Mesendoderm (in vitro differentiated cells): ENCODE measurements at regions not wholly inside any gene's neighbourhood (a gene's known extent, or its start where the extent isn't known, plus 50 kb on each side); places are given as distances from the start of the nearest gene placed in this dataset.

ENCODE experiments used
- DNase-seq: peaks from one replicate; pipeline ENCODE4 v3.0.0; 2013
- H2AK5ac ChIP-seq: 2 replicates; pipeline ENCODE4 v1.6.1; 2013; ENCODE audit warnings: low read length, inconsistent platforms
- H2BK120ac ChIP-seq: 2 replicates; pipeline ENCODE4 v1.6.1; 2013; ENCODE audit warnings: low read depth, mild to moderate bottlenecking, low read length, moderate library complexity, mixed read lengths
- H2BK15ac ChIP-seq: replicated peaks from 2 replicates; pipeline ENCODE4 v1.6.1; 2013; ENCODE audit warnings: low read depth, mild to moderate bottlenecking, moderate library complexity
- H2BK5ac ChIP-seq: 2 replicates; pipeline ENCODE4 v1.6.1; 2013; ENCODE audit warnings: low read length, inconsistent platforms
- H3K18ac ChIP-seq: 2 replicates; pipeline ENCODE4 v1.6.1; 2013; ENCODE audit warnings: mild to moderate bottlenecking, low read length, mixed read lengths
- H3K23ac ChIP-seq: one replicate; pipeline ENCODE4 v1.6.1; 2013; ENCODE audit warnings: low read length
- H3K27ac ChIP-seq: 2 replicates; pipeline ENCODE4 v1.5.1; 2013; ENCODE audit warnings: low read depth, mild to moderate bottlenecking, inconsistent platforms, low read length, moderate library complexity
- H3K27me3 ChIP-seq: 2 replicates; pipeline ENCODE4 v1.6.1; 2013; ENCODE audit warnings: low read length, control low read depth, mild to moderate bottlenecking, inconsistent platforms; ENCODE audit not compliant: insufficient read depth, poor library complexity
- H3K36me3 ChIP-seq: 2 replicates; pipeline ENCODE4 v1.6.1; 2013; ENCODE audit warnings: low read length, inconsistent platforms; ENCODE audit not compliant: control insufficient read depth, insufficient read depth
- H3K4ac ChIP-seq: one replicate; pipeline ENCODE4 v1.6.1; 2013; ENCODE audit warnings: low read depth, mild to moderate bottlenecking, low read length, moderate library complexity
- H3K4me1 ChIP-seq: 2 replicates; pipeline ENCODE4 v1.6.1; 2013; ENCODE audit warnings: low read depth, low read length, inconsistent platforms; ENCODE audit not compliant: control insufficient read depth
- H3K4me2 ChIP-seq: 2 replicates; pipeline ENCODE4 v1.6.1; 2013; ENCODE audit warnings: low read length
- H3K4me3 ChIP-seq: 2 replicates; pipeline ENCODE4 v1.5.1; 2013; ENCODE audit warnings: mild to moderate bottlenecking, low read length
- H3K56ac ChIP-seq: one replicate; pipeline ENCODE4 v1.6.1; 2013; ENCODE audit warnings: low read length
- H3K79me1 ChIP-seq: 2 replicates; pipeline ENCODE4 v1.6.1; 2013; ENCODE audit warnings: low read length, inconsistent platforms
- H3K79me2 ChIP-seq: 2 replicates; pipeline ENCODE4 v1.6.1; 2013; ENCODE audit warnings: mild to moderate bottlenecking, low read length; ENCODE audit not compliant: control insufficient read depth, insufficient read depth
- H3K9ac ChIP-seq: 2 replicates; pipeline ENCODE4 v1.6.1; 2013; ENCODE audit warnings: low read length, inconsistent platforms
- H4K5ac ChIP-seq: one replicate; pipeline ENCODE4 v1.6.1; 2013; ENCODE audit warnings: low read length
- H4K8ac ChIP-seq: one replicate; pipeline ENCODE4 v1.6.1; 2013; ENCODE audit warnings: low read depth, mild to moderate bottlenecking, control low read depth, low read length, moderate library complexity
- WGBS: extraction: QIAGEN DNeasy Blood & Tissue Kit; methylation state at CpG from one replicate; pipeline ENCODE4 v1.1.7; 2013; ENCODE audit warnings: low lambda C conversion rate, missing lambda C conversion rate; ENCODE audit not compliant: insufficient coverage; ENCODE audit errors: extremely low coverage; 5-methylcytosine and 5-hydroxymethylcytosine counted together

- no CpG with 5 or more reads among the region's 18 CpGs for WGBS
- H4K8ac ChIP-seq: no peak overlapping the region
- DNase-seq: no peak
Observed at GRCh38 chr2:128406736-128407554, 88.3 kb upstream of the HS6ST1 start.

GRCh38 chr2:128408349-128409305 lies 90.0 kb upstream of the HS6ST1 start:
- Histone ChIP-seq H3K56ac (peak overlapping the region; percentile 77), H3K4me2 (no peak overlapping the region), H3K36me3 (no peaks in the 10 kb centered on the region), H2BK5ac (peak overlapping the region; percentile 52), H2BK15ac (no peak overlapping the region), H3K79me2 (no peaks in the 10 kb centered on the region), H2BK120ac (no peak overlapping the region), H3K79me1 (no peaks in the 10 kb centered on the region), H4K5ac (no peak overlapping the region), H3K4ac (no peak overlapping the region), H3K9ac (no peak overlapping the region), H3K23ac (no peak overlapping the region), H3K4me1 (peaks cover 20% of the 10 kb centered on the region), H3K18ac (peak overlapping the region; percentile 15), H4K8ac (no peak overlapping the region), H2AK5ac (peak overlapping the region; percentile 17), H3K4me3 (no peak overlapping the region), H3K27ac (no peak overlapping the region), H3K27me3 (no peaks in the 10 kb centered on the region)
- WGBS: no CpG with 5 or more reads among the region's 17 CpGs
- no peak for DNase-seq

More at GRCh38 chr2:128406736-128407554, 88.3 kb upstream of the HS6ST1 start:
- Histone ChIP-seq H2AK5ac (peak overlapping the region; percentile 52), H3K9ac (no peak overlapping the region), H3K4me1 (peaks cover 16% of the 10 kb centered on the region), H3K27ac (no peak overlapping the region), H3K36me3 (no peaks in the 10 kb centered on the region), H3K18ac (no peak overlapping the region), H3K27me3 (no peaks in the 10 kb centered on the region), H4K5ac (no peak overlapping the region), H2BK15ac (no peak overlapping the region), H3K56ac (peak overlapping the region; percentile 35), H3K79me2 (no peaks in the 10 kb centered on the region), H3K4me2 (no peak overlapping the region), H3K79me1 (no peaks in the 10 kb centered on the region), H2BK120ac (no peak overlapping the region), H3K23ac (no peak overlapping the region), H2BK5ac (no peak overlapping the region), H3K4ac (no peak overlapping the region), H3K4me3 (no peak overlapping the region)

GRCh38 chr2:128409326-128410034 lies 90.8 kb upstream of the HS6ST1 start:
- H2BK120ac ChIP-seq: no peak overlapping the region
- H3K79me2 ChIP-seq: no peaks in the 10 kb centered on the region
- no peak overlapping the region for H3K4ac ChIP-seq

GRCh38 chr2:128410035-128410757 lies 91.5 kb upstream of the HS6ST1 start:
- Histone ChIP-seq H3K23ac (no peak overlapping the region), H2BK15ac (no peak overlapping the region), H3K79me1 (no peaks in the 10 kb centered on the region), H3K4ac (no peak overlapping the region), H3K27ac (no peak overlapping the region), H3K4me1 (peaks cover 24% of the 10 kb centered on the region), H3K79me2 (no peaks in the 10 kb centered on the region), H3K36me3 (no peaks in the 10 kb centered on the region), H3K4me2 (no peak overlapping the region), H2BK5ac (no peak overlapping the region), H3K56ac (no peak overlapping the region), H3K9ac (no peak overlapping the region), H3K4me3 (no peak overlapping the region), H3K27me3 (no peaks in the 10 kb centered on the region), H4K8ac (no peak overlapping the region), H3K18ac (no peak overlapping the region), H2BK120ac (no peak overlapping the region), H4K5ac (no peak overlapping the region), H2AK5ac (peak overlapping the region; percentile 3)
- DNase-seq: no peak
- WGBS: no CpG with 5 or more reads among the region's 10 CpGs

More at GRCh38 chr2:128409326-128410034, 90.8 kb upstream of the HS6ST1 start:
- Histone ChIP-seq H2BK5ac (no peak overlapping the region), H4K5ac (no peak overlapping the region), H3K36me3 (no peaks in the 10 kb centered on the region), H4K8ac (no peak overlapping the region), H3K4me1 (peaks cover 21% of the 10 kb centered on the region), H3K23ac (no peak overlapping the region), H3K27me3 (no peaks in the 10 kb centered on the region), H3K9ac (no peak overlapping the region), H3K27ac (no peak overlapping the region), H3K18ac (no peak overlapping the region), H2AK5ac (peak overlapping the region; percentile 17), H3K56ac (no peak overlapping the region), H3K79me1 (no peaks in the 10 kb centered on the region), H3K4me3 (no peak overlapping the region), H3K4me2 (no peak overlapping the region), H2BK15ac (no peak overlapping the region)
- no peak for DNase-seq
- WGBS: no CpG with 5 or more reads among the region's 9 CpGs

GRCh38 chr2:128410758-128411215 lies 92.1 kb upstream of the HS6ST1 start:
- no CpG with 5 or more reads among the region's 8 CpGs for WGBS
- no peak overlapping the region for H3K56ac ChIP-seq
- no peaks in the 10 kb centered on the region for H3K79me1 ChIP-seq
- H3K27ac ChIP-seq: no peak overlapping the region
- H3K18ac ChIP-seq: no peak overlapping the region
- no peak overlapping the region for H4K5ac ChIP-seq
- no peak overlapping the region for H4K8ac ChIP-seq
- no peak overlapping the region for H2BK120ac ChIP-seq
- H3K36me3 ChIP-seq: no peaks in the 10 kb centered on the region
- no peak overlapping the region for H2BK5ac ChIP-seq
- DNase-seq: no peak
- no peak overlapping the region for H3K9ac ChIP-seq
- no peak overlapping the region for H3K4me2 ChIP-seq
- H3K27me3 ChIP-seq: no peaks in the 10 kb centered on the region
- no peak overlapping the region for H3K4me3 ChIP-seq
- peak overlapping the region; percentile 3 for H2AK5ac ChIP-seq
- H3K79me2 ChIP-seq: no peaks in the 10 kb centered on the region
- H3K4me1 ChIP-seq: peaks cover 24% of the 10 kb centered on the region
- no peak overlapping the region for H3K4ac ChIP-seq
- no peak overlapping the region for H3K23ac ChIP-seq
- H2BK15ac ChIP-seq: no peak overlapping the region
